H1 (cell line): ENCODE measurements at regions not wholly inside any gene's neighbourhood (a gene's known extent, or its start where the extent isn't known, plus 50 kb on each side); places are given as distances from the start of the nearest gene placed in this dataset.

Experiments
- CTCF ChIA-PET: fragments of 300-600 bp; sonication (Branson Sonifier 250); formaldehyde crosslinking; loops from one replicate; lab custom pipeline; 2021; ENCODE audit not compliant: partially characterized antibody; lab: Charles Lee
- POLR2A ChIA-PET: fragments of 300-600 bp; sonication (Branson Sonifier 250); formaldehyde crosslinking; loops from one replicate; lab custom pipeline; 2021; ENCODE audit warnings: inconsistent platforms; ENCODE audit not compliant: partially characterized antibody; lab: Charles Lee
- DNase-seq, 2 experiments: peaks; one replicate each; pipeline versions ENCODE4 v3.0.0 to v3.0.0-alpha.2; 2010 to 2022; ENCODE audit warnings: low spot score in 2 of 2, low read depth in 1 of 2, mixed read lengths in 1 of 2
- FAIRE-seq: peaks from 2 replicates; lab custom pipeline; 2011; peaks lifted over from hg19 to GRCh38; lab: Jason Lieb, UNC
- H2AFZ ChIP-seq: 2 replicates; pipeline ENCODE4 v1.8.1; 2012; ENCODE audit warnings: low read length, inconsistent platforms
- H2AK5ac ChIP-seq: 2 replicates; pipeline ENCODE4 v1.6.1; 2013; ENCODE audit warnings: low read depth, low read length
- H2BK120ac ChIP-seq: replicated peaks from 2 replicates; pipeline ENCODE3; 2013; ENCODE audit warnings: low read depth, low read length, inconsistent platforms
- H2BK12ac ChIP-seq: 2 replicates; pipeline ENCODE4 v1.6.1; 2013; ENCODE audit warnings: low read depth, low read length
- H2BK15ac ChIP-seq: 2 replicates; pipeline ENCODE4 v1.6.1; 2013; ENCODE audit warnings: low read length
- H2BK20ac ChIP-seq: 2 replicates; pipeline ENCODE4 v1.6.1; 2013; ENCODE audit warnings: low read length
- H2BK5ac ChIP-seq: 2 replicates; pipeline ENCODE4 v1.6.1; 2013; ENCODE audit warnings: low read depth, low read length
- H3K14ac ChIP-seq: 2 replicates; pipeline ENCODE4 v1.6.1; 2013; ENCODE audit warnings: inconsistent platforms; ENCODE audit not compliant: insufficient read length
- H3K18ac ChIP-seq: 2 replicates; pipeline ENCODE4 v1.6.1; 2013; ENCODE audit warnings: low read length; ENCODE audit errors: extremely low read depth
- H3K23ac ChIP-seq: 2 replicates; pipeline ENCODE4 v1.6.1; 2013; ENCODE audit warnings: inconsistent platforms; ENCODE audit not compliant: insufficient read length
- H3K23me2 ChIP-seq: 2 replicates; pipeline ENCODE4 v1.6.1; 2013; ENCODE audit warnings: low read depth, low read length
- H3K27ac ChIP-seq: 2 replicates; pipeline ENCODE4 v1.6.1; 2011; ENCODE audit warnings: low read depth, low read length, inconsistent platforms
- H3K27me3 ChIP-seq, 4 experiments: replicated peaks in 1 of 4; 1 replicate in 1 of 4; 2 replicates in 3 of 4; pipeline versions ENCODE4 v1.6.1 to v1.8.1; 2011 to 2013; ENCODE audit warnings: low read length in 3 of 4, mild to moderate bottlenecking in 3 of 4, inconsistent platforms in 2 of 4, mixed read lengths in 2 of 4, moderate library complexity in 1 of 4; ENCODE audit not compliant: control insufficient read depth in 3 of 4, insufficient read depth in 3 of 4; ENCODE audit errors: extremely low read depth in 1 of 4
- H3K36me3 ChIP-seq, 4 experiments: 2 replicates each; pipeline versions ENCODE4 v1.6.1 to v1.8.1; 2011 to 2013; ENCODE audit warnings: mild to moderate bottlenecking in 4 of 4, low read length in 3 of 4, moderate library complexity in 2 of 4, control low read depth in 1 of 4, inconsistent platforms in 1 of 4; ENCODE audit not compliant: insufficient read depth in 4 of 4, control insufficient read depth in 2 of 4
- H3K4ac ChIP-seq: replicated peaks from 2 replicates; pipeline ENCODE3; 2013; ENCODE audit warnings: low read length, low read depth, mixed read lengths, inconsistent platforms; ENCODE audit not compliant: insufficient read length
- H3K4me1 ChIP-seq, 4 experiments: replicated peaks in 1 of 4; 1 replicate in 1 of 4; 2 replicates in 3 of 4; pipeline versions ENCODE4 v1.6.1 to v1.8.1; 2011 to 2013; ENCODE audit warnings: low read length in 3 of 4, inconsistent platforms in 2 of 4, mixed read lengths in 1 of 4; ENCODE audit not compliant: insufficient read depth in 4 of 4, control insufficient read depth in 3 of 4
- H3K4me2 ChIP-seq, 2 experiments: 2 replicates each; pipeline versions ENCODE4 v1.6.1 to v1.8.1; 2011 to 2013; ENCODE audit warnings: low read depth in 2 of 2, low read length in 2 of 2, control low read depth in 1 of 2, inconsistent platforms in 1 of 2, mild to moderate bottlenecking in 1 of 2; ENCODE audit not compliant: insufficient read depth in 1 of 2
- H3K4me3 ChIP-seq, 4 experiments: fragments of 200-600, 300-600 bp in 1 of 4; sonication (generic), shearing (Covaris generic), sonication (Bioruptor Twin) in 1 of 4; 2 replicates each; pipeline versions ENCODE4 v1.5.1 to v1.8.1; 2011 to 2016; ENCODE audit warnings: low read length in 4 of 4, low read depth in 3 of 4, control low read depth in 2 of 4, inconsistent platforms in 2 of 4, mild to moderate bottlenecking in 2 of 4, mixed read lengths in 1 of 4, moderate library complexity in 1 of 4; ENCODE audit not compliant: insufficient read depth in 2 of 4; ENCODE audit errors: extremely low read depth in 1 of 4
- H3K56ac ChIP-seq: replicated peaks from 2 replicates; pipeline ENCODE3; 2013; ENCODE audit warnings: low read depth, mild to moderate bottlenecking, mixed read lengths, low read length, inconsistent platforms; ENCODE audit not compliant: insufficient read length
- H3K79me1 ChIP-seq: 2 replicates; pipeline ENCODE4 v1.6.1; 2013; ENCODE audit warnings: low read depth, low read length, control low read depth
- H3K79me2 ChIP-seq, 2 experiments: 2 replicates each; pipeline versions ENCODE4 v1.6.1 to v1.8.1; 2012 to 2013; ENCODE audit warnings: low read length in 2 of 2, mild to moderate bottlenecking in 2 of 2, inconsistent platforms in 1 of 2; ENCODE audit not compliant: insufficient read depth in 2 of 2, control insufficient read depth in 1 of 2
- H3K9ac ChIP-seq, 4 experiments: replicated peaks in 1 of 4; 1 replicate in 1 of 4; 2 replicates in 3 of 4; pipeline versions ENCODE4 v1.6.1 to v1.8.1; 2011 to 2013; ENCODE audit warnings: low read depth in 3 of 4, low read length in 3 of 4, control low read depth in 2 of 4, mild to moderate bottlenecking in 2 of 4, moderate library complexity in 2 of 4, inconsistent platforms in 1 of 4; ENCODE audit errors: extremely low read depth in 1 of 4
- H3K9me3 ChIP-seq, 2 experiments: 2 replicates each; pipeline versions ENCODE4 v1.6.1 to v1.8.1; 2012 to 2013; ENCODE audit warnings: mild to moderate bottlenecking in 2 of 2, moderate library complexity in 2 of 2, control low read depth in 1 of 2, inconsistent platforms in 1 of 2, low read depth in 1 of 2, low read length in 1 of 2, mixed read lengths in 1 of 2; ENCODE audit not compliant: insufficient read depth in 2 of 2
- H4K20me1 ChIP-seq, 2 experiments: replicated peaks in 1 of 2; 2 replicates each; pipeline versions ENCODE3 to v1.8.1; 2011 to 2013; ENCODE audit warnings: inconsistent platforms in 2 of 2, low read length in 2 of 2, mild to moderate bottlenecking in 1 of 2; ENCODE audit not compliant: insufficient read depth in 2 of 2, control insufficient read depth in 1 of 2
- H4K5ac ChIP-seq: 2 replicates; pipeline ENCODE4 v1.6.1; 2013; ENCODE audit warnings: low read length, low read depth, mixed read lengths, inconsistent platforms; ENCODE audit not compliant: insufficient read length
- H4K8ac ChIP-seq: 2 replicates; pipeline ENCODE4 v1.8.0; 2013; ENCODE audit warnings: mild to moderate bottlenecking, moderate library complexity, low read length, inconsistent platforms; ENCODE audit not compliant: insufficient read depth; ENCODE audit errors: extremely low read depth
- H4K91ac ChIP-seq: replicated peaks from 2 replicates; pipeline ENCODE3; 2013; ENCODE audit warnings: low read length, mixed read lengths, inconsistent platforms; ENCODE audit not compliant: insufficient read length
- MAFK ChIP-seq: IDR thresholded peaks from 2 replicates; pipeline ENCODE4 v1.6.1; 2012; ENCODE audit warnings: low read depth, mild to moderate bottlenecking, improper control_type of control experiment, low read length
- NANOG ChIP-seq: IDR thresholded peaks from 2 replicates; pipeline ENCODE4 v1.6.1; 2011; ENCODE audit warnings: low read length, low read depth, mild to moderate bottlenecking, inconsistent platforms; ENCODE audit not compliant: insufficient read depth, poor library complexity, severe bottlenecking
- RFX5 ChIP-seq: IDR thresholded peaks from 2 replicates; pipeline ENCODE4 v1.6.1; 2011; ENCODE audit warnings: low read depth, low read length, improper control_type of control experiment, borderline replicate concordance

DNA sequence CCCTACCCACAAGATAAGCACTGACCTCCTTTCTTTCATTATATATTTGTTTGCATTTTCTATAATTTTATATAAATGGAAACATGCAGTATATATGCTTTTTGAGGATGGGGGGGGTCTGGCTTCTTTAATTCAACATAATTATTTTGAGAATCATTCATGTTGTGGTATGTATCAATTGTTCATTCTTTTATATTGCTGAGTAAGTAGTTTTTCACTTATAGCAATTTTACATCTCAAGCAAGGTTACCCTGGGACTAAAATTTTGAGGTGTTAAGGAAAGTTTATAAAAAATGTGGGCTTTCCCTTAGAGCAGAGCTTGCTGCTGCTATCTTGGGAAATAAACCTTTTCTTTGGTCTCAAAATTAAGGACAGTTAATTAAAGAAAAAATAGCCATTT, 89.9 kb upstream of the EGLN3 start:
- TF ChIP-seq RFX5 (no peak), MAFK (peak; percentile 67; the same call in 1 of the 2 replicates), NANOG (no peak)
- TF ChIP-seq, all 59 proteins: peak for 1
- no peak overlapping the region for H3K18ac ChIP-seq
- H3K9ac ChIP-seq, result no peak overlapping the region
- no peak overlapping the region for H3K56ac ChIP-seq
- H2BK20ac ChIP-seq, result no peak overlapping the region
- no peak overlapping the region for H3K4ac ChIP-seq
- H2BK15ac ChIP-seq, result no peak overlapping the region
- peaks cover 0 to 6% (median 1%) of the 10 kb centered on the region in 4 experiments; a peak in 3 of 7 replicates for H3K4me1 ChIP-seq
- H3K36me3 ChIP-seq, result no peaks in the 10 kb centered on the region
- H3K79me2 ChIP-seq, result no peaks in the 10 kb centered on the region
- no peak overlapping the region for H3K4me3 ChIP-seq
- no peaks in the 10 kb centered on the region for H4K20me1 ChIP-seq
- no peak overlapping the region for H2AK5ac ChIP-seq
- H2BK120ac ChIP-seq, result no peak overlapping the region
- no peak overlapping the region for H2BK12ac ChIP-seq
- no peaks in the 10 kb centered on the region for H3K79me1 ChIP-seq
- no peak overlapping the region for H2AFZ ChIP-seq
- no peak overlapping the region for H4K8ac ChIP-seq
- H3K14ac ChIP-seq, result no peak overlapping the region
- H4K91ac ChIP-seq, result no peak overlapping the region
- H3K27ac ChIP-seq, result no peak overlapping the region
- no peak overlapping the region for H4K5ac ChIP-seq
- H3K9me3 ChIP-seq, result no peaks in the 10 kb centered on the region
- FAIRE-seq (no peak), DNase-seq (no peak)
- H2BK5ac ChIP-seq, result no peak overlapping the region
- H3K27me3 ChIP-seq, result no peaks in the 10 kb centered on the region
- no peak overlapping the region for H3K23ac ChIP-seq
- no peaks in the 10 kb centered on the region for H3K23me2 ChIP-seq
- H3K4me2 ChIP-seq, result no peak overlapping the region
- ChIA-PET CTCF (no interaction called here), POLR2A (no interaction called here)
